ENCODE measurements at regions not wholly inside any gene's neighbourhood (a gene's known extent, or its start where the extent isn't known, plus 50 kb on each side); places are given as distances from the start of the nearest gene placed in this dataset.

- DNase-seq (ENCODE audit: low spot score), result no peak
- 91% methylated on average over 6 of the region's 6 CpGs for WGBS
These were observed 116.9 kb upstream of the NSMCE3 start for GRCh38 chr15:29386523-29386922.

GRCh38 chr15:29383367-29383766 is 113.7 kb upstream of the NSMCE3 start:
- Histone ChIP-seq H3K4me1 (ENCODE audit: control insufficient read depth in 4 of 4, insufficient read depth in 4 of 4, low read length in 3 of 4) (no peaks in the 10 kb centered on the region), H3K9me3 (ENCODE audit: control insufficient read depth in 4 of 4, low read length in 3 of 4) (no peaks in the 10 kb centered on the region), H3K27ac (ENCODE audit: low read depth in 1 of 2, low read length in 2 of 2) (no peak overlapping the region), H3K36me3 (ENCODE audit: control insufficient read depth in 4 of 4, insufficient read depth in 3 of 4, low read depth in 1 of 4, low read length in 3 of 4) (no peaks in the 10 kb centered on the region), H3K4me3 (ENCODE audit: low read depth in 1 of 3, low read length in 3 of 3) (no peak overlapping the region), H3K27me3 (ENCODE audit: control insufficient read depth in 4 of 4, insufficient read depth in 4 of 4, low read length in 3 of 4) (no peaks in the 10 kb centered on the region), H3K9ac (ENCODE audit: low read depth in 1 of 2, low read length in 2 of 2) (no peak overlapping the region)
- DNase-seq (ENCODE audit: low spot score), result no peak
- TF ChIP-seq ATF3 (IDR thresholded peaks at IDR 0.05) (no peak), HNF4G (IDR thresholded peaks at IDR 0.05) (no peak), FOXA2 (IDR thresholded peaks at IDR 0.05) (no peak), SP1 (IDR thresholded peaks at IDR 0.05) (no peak), RAD21 (IDR thresholded peaks at IDR 0.05) (no peak), MAX (IDR thresholded peaks at IDR 0.05) (no peak)
- TF ChIP-seq, protein P1, sequence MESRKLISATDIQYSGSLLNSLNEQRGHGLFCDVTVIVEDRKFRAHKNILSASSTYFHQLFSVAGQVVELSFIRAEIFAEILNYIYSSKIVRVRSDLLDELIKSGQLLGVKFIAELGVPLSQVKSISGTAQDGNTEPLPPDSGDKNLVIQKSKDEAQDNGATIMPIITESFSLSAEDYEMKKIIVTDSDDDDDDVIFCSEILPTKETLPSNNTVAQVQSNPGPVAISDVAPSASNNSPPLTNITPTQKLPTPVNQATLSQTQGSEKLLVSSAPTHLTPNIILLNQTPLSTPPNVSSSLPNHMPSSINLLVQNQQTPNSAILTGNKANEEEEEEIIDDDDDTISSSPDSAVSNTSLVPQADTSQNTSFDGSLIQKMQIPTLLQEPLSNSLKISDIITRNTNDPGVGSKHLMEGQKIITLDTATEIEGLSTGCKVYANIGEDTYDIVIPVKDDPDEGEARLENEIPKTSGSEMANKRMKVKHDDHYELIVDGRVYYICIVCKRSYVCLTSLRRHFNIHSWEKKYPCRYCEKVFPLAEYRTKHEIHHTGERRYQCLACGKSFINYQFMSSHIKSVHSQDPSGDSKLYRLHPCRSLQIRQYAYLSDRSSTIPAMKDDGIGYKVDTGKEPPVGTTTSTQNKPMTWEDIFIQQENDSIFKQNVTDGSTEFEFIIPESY (IDR thresholded peaks at IDR 0.05), result no peak
- WGBS, result 85% methylated on average over 4 of the region's 4 CpGs

More at GRCh38 chr15:29386523-29386922, 116.9 kb upstream of the NSMCE3 start:
- TF ChIP-seq, protein P1 (IDR thresholded peaks at IDR 0.05), result no peak
- TF ChIP-seq MAX (IDR thresholded peaks at IDR 0.05) (no peak), YY1 (IDR thresholded peaks at IDR 0.05) (no peak), NR2F2 (IDR thresholded peaks at IDR 0.05) (no peak), HNF4G (IDR thresholded peaks at IDR 0.05) (no peak), ATF3 (IDR thresholded peaks at IDR 0.05) (no peak), EGR1 (IDR thresholded peaks at IDR 0.05; ENCODE audit: low read depth in 2 of 2) (no peak), TAF1 (conservative IDR thresholded peaks at IDR 0.05) (no peak), RXRA (IDR thresholded peaks at IDR 0.05) (no peak), FOXA1 (IDR thresholded peaks at IDR 0.05) (no peak), RAD21 (IDR thresholded peaks at IDR 0.05) (no peak)
- TF ChIP-seq, protein P2, sequence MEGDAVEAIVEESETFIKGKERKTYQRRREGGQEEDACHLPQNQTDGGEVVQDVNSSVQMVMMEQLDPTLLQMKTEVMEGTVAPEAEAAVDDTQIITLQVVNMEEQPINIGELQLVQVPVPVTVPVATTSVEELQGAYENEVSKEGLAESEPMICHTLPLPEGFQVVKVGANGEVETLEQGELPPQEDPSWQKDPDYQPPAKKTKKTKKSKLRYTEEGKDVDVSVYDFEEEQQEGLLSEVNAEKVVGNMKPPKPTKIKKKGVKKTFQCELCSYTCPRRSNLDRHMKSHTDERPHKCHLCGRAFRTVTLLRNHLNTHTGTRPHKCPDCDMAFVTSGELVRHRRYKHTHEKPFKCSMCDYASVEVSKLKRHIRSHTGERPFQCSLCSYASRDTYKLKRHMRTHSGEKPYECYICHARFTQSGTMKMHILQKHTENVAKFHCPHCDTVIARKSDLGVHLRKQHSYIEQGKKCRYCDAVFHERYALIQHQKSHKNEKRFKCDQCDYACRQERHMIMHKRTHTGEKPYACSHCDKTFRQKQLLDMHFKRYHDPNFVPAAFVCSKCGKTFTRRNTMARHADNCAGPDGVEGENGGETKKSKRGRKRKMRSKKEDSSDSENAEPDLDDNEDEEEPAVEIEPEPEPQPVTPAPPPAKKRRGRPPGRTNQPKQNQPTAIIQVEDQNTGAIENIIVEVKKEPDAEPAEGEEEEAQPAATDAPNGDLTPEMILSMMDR (IDR thresholded peaks at IDR 0.05; ENCODE audit: low read depth, low read length, missing input control), result no peak
- Histone ChIP-seq H3K9me3 (ENCODE audit: control insufficient read depth in 4 of 4, low read length in 3 of 4) (no peaks in the 10 kb centered on the region), H3K4me3 (ENCODE audit: low read depth in 1 of 3, low read length in 3 of 3) (no peak overlapping the region), H3K4me1 (ENCODE audit: control insufficient read depth in 4 of 4, insufficient read depth in 4 of 4, low read length in 3 of 4) (no peaks in the 10 kb centered on the region), H3K27ac (ENCODE audit: low read depth in 1 of 2, low read length in 2 of 2) (no peak overlapping the region), H3K27me3 (ENCODE audit: control insufficient read depth in 4 of 4, insufficient read depth in 4 of 4, low read length in 3 of 4) (no peaks in the 10 kb centered on the region), H3K9ac (ENCODE audit: low read depth in 1 of 2, low read length in 2 of 2) (no peak overlapping the region), H3K36me3 (ENCODE audit: control insufficient read depth in 4 of 4, insufficient read depth in 3 of 4, low read depth in 1 of 4, low read length in 3 of 4) (no peaks in the 10 kb centered on the region)

Data from liver (tissue), 8 donors.